WERI-Rb-1 (cell line): ENCODE measurements at regions not wholly inside any gene's neighbourhood (a gene's known extent, or its start where the extent isn't known, plus 50 kb on each side); places are given as distances from the start of the nearest gene placed in this dataset.

ENCODE experiments used
- DNase-seq: peaks from one replicate; pipeline ENCODE4 v3.0.0-alpha.2; 2020
- H3K27ac ChIP-seq: fragments of 250-450 bp; sonication (Bioruptor Pico); 2 replicates; pipeline ENCODE4 v1.5.1; 2020; ENCODE audit warnings: mild to moderate bottlenecking, moderate library complexity
- H3K27me3 ChIP-seq: fragments of 250-450 bp; sonication (Bioruptor Pico); 2 replicates; pipeline ENCODE4 v1.5.1; 2021; ENCODE audit warnings: mild to moderate bottlenecking, low read depth, moderate library complexity; ENCODE audit not compliant: insufficient read depth, severe bottlenecking
- H3K36me3 ChIP-seq: fragments of 250-450 bp; sonication (Bioruptor Pico); 2 replicates; pipeline ENCODE4 v1.5.1; 2020; ENCODE audit warnings: mild to moderate bottlenecking, moderate library complexity
- H3K4me3 ChIP-seq: 2 replicates; pipeline ENCODE4 v1.5.1; 2011; ENCODE audit warnings: low read depth, mild to moderate bottlenecking, control low read depth, low read length
- H3K9me3 ChIP-seq: fragments of 250-450 bp; sonication (Bioruptor Pico); 2 replicates; pipeline ENCODE4 v1.5.1; 2021; ENCODE audit warnings: mild to moderate bottlenecking, moderate library complexity; ENCODE audit not compliant: severe bottlenecking
- CTCF ChIP-seq: IDR thresholded peaks from 2 replicates; pipeline ENCODE4 v1.5.1; 2011; ENCODE audit warnings: low read depth, mild to moderate bottlenecking, control low read depth, inconsistent platforms, low read length

- H3K9me3 ChIP-seq: no peaks in the 10 kb centered on the region
- no peaks in the 10 kb centered on the region for H3K27me3 ChIP-seq
- H3K36me3 ChIP-seq: no peaks in the 10 kb centered on the region
- H3K27ac ChIP-seq: no peak overlapping the region
- DNase-seq: no peak
- TF ChIP-seq CTCF: no peak
- H3K4me3 ChIP-seq: no peak overlapping the region
These were observed 130.7 kb upstream of the NR3C1 start for GRCh38 chr5:143533978-143534760.

- no peak for DNase-seq
- no peaks in the 10 kb centered on the region for H3K36me3 ChIP-seq
- no peak overlapping the region for H3K27ac ChIP-seq
- TF ChIP-seq CTCF: no peak
- H3K4me3 ChIP-seq: no peak overlapping the region
- no peaks in the 10 kb centered on the region for H3K9me3 ChIP-seq
- no peaks in the 10 kb centered on the region for H3K27me3 ChIP-seq
These were observed 130.0 kb upstream of the NR3C1 start for GRCh38 chr5:143533475-143533874.

GRCh38 chr5:143527808-143528207, 124.3 kb upstream of the NR3C1 start:
- H3K27ac ChIP-seq: no peak overlapping the region
- no peaks in the 10 kb centered on the region for H3K9me3 ChIP-seq
- DNase-seq: no peak
- TF ChIP-seq CTCF: no peak
- H3K36me3 ChIP-seq: no peaks in the 10 kb centered on the region
- no peaks in the 10 kb centered on the region for H3K27me3 ChIP-seq
- H3K4me3 ChIP-seq: no peak overlapping the region

GRCh38 chr5:143525176-143525575, 121.7 kb upstream of the NR3C1 start:
- Histone ChIP-seq H3K36me3 (no peaks in the 10 kb centered on the region), H3K27me3 (no peaks in the 10 kb centered on the region), H3K9me3 (no peaks in the 10 kb centered on the region), H3K27ac (no peak overlapping the region), H3K4me3 (no peak overlapping the region)
- no peak for DNase-seq
- no peak for TF ChIP-seq CTCF

- DNase-seq: no peak
- Histone ChIP-seq H3K27me3 (no peaks in the 10 kb centered on the region), H3K36me3 (no peaks in the 10 kb centered on the region), H3K27ac (no peak overlapping the region), H3K9me3 (no peaks in the 10 kb centered on the region), H3K4me3 (no peak overlapping the region)
- TF ChIP-seq CTCF: no peak
These were observed 121.0 kb upstream of the NR3C1 start for GRCh38 chr5:143524338-143524945.
